GM13976 (cell line): ENCODE measurements at regions not wholly inside any gene's neighbourhood (a gene's known extent, or its start where the extent isn't known, plus 50 kb on each side); places are given as distances from the start of the nearest gene placed in this dataset.

Experiments used
- DNase-seq: peaks from one replicate; pipeline ENCODE4 v3.0.0; 2012; ENCODE audit warnings: low spot score
- CTCF ChIP-seq: IDR thresholded peaks from 2 replicates; pipeline ENCODE4 v1.5.1; 2012; ENCODE audit warnings: borderline replicate concordance, mild to moderate bottlenecking; ENCODE audit not compliant: insufficient read depth; ENCODE audit errors: extremely low read depth, missing control alignments, control extremely low read depth
- in situ Hi-C: fragments of 300-500 bp; cut with MboI; formaldehyde crosslinking; loops from one replicate; pipeline ENCODE4 v1.12.0; 2022; ENCODE audit warnings: low sequenced_read_pairs, mixed read lengths, inconsistent platforms; ENCODE audit not compliant: unreplicated experiment

- no peak for TF ChIP-seq CTCF
- in situ Hi-C loops: no loop called here
These were observed 608.8 kb downstream of the PCDH7 start for GRCh38 chr4:31328932-31329331.

GRCh38 chr4:31334086-31334910 lies 614.1 kb downstream of the PCDH7 start:
- TF ChIP-seq CTCF: no peak
- in situ Hi-C loops: no loop called here

More at GRCh38 chr4:31328932-31329331, 608.8 kb downstream of the PCDH7 start:
- no peak for DNase-seq

GRCh38 chr4:31338000-31338399 lies 617.8 kb downstream of the PCDH7 start:
- no peak for DNase-seq
- in situ Hi-C loops: no loop called here

More at GRCh38 chr4:31334086-31334910, 614.1 kb downstream of the PCDH7 start:
- no peak for DNase-seq

GRCh38 chr4:31341601-31342359 lies 621.6 kb downstream of the PCDH7 start:
- in situ Hi-C loops: no loop called here
- DNase-seq: no peak
- TF ChIP-seq CTCF: no peak

More at GRCh38 chr4:31338000-31338399, 617.8 kb downstream of the PCDH7 start:
- no peak for TF ChIP-seq CTCF

- in situ Hi-C loops: no loop called here
- DNase-seq: no peak
- no peak for TF ChIP-seq CTCF
These were observed 622.9 kb downstream of the PCDH7 start for GRCh38 chr4:31343061-31343460.

- no peak for DNase-seq
- in situ Hi-C loops: no loop called here
- TF ChIP-seq CTCF: no peak
These were observed 629.7 kb downstream of the PCDH7 start for GRCh38 chr4:31349907-31350306.
